GM18505 (cell line): ENCODE measurements at regions not wholly inside any gene's neighbourhood (a gene's known extent, or its start where the extent isn't known, plus 50 kb on each side); places are given as distances from the start of the nearest gene placed in this dataset.
"Not testable (repeated sequence)": the region's sequence is repeated elsewhere in the genome, so short reads cannot be mapped to it uniquely, and the experiment has no call there.

Source experiments
- ATAC-seq: cut with Tn5 transposase; IDR thresholded peaks from one replicate; pipeline ENCODE4 v1.9.1; 2021; ENCODE audit not compliant: unreplicated experiment
- POLR2A ChIP-seq: IDR thresholded peaks from 4 replicates; pipeline ENCODE4 v1.6.1; 2011; ENCODE audit warnings: borderline replicate concordance; ENCODE audit not compliant: insufficient read depth, insufficient read length; ENCODE audit errors: extremely low read depth

- no peak for TF ChIP-seq POLR2A
- no peak for ATAC-seq
Measured at GRCh38 chr4:20019310-20020015, 232.2 kb upstream of the SLIT2 start.

GRCh38 chr4:20017777-20018115, 234.0 kb upstream of the SLIT2 start:
- no peak for ATAC-seq
- TF ChIP-seq POLR2A, result no peak

- ATAC-seq, result no peak
- no peak for TF ChIP-seq POLR2A
Measured at GRCh38 chr4:20017070-20017776, 234.5 kb upstream of the SLIT2 start.

GRCh38 chr4:20015636-20016224, 236.0 kb upstream of the SLIT2 start:
- no peak for TF ChIP-seq POLR2A
- ATAC-seq, result no peak

GRCh38 chr4:20003836-20004558, 247.7 kb upstream of the SLIT2 start:
- not testable (repeated sequence) for ATAC-seq

GRCh38 chr4:19999775-20000414, 251.8 kb upstream of the SLIT2 start:
- TF ChIP-seq POLR2A, result no peak

GRCh38 chr4:19999276-19999675, 252.4 kb upstream of the SLIT2 start:
- no peak for ATAC-seq
- TF ChIP-seq POLR2A, result no peak

More at GRCh38 chr4:19999775-20000414, 251.8 kb upstream of the SLIT2 start:
- ATAC-seq, result no peak

- no peak for ATAC-seq
- TF ChIP-seq POLR2A, result no peak
Measured at GRCh38 chr4:19993242-19993641, 258.5 kb upstream of the SLIT2 start.

GRCh38 chr4:19992471-19993093, 259.1 kb upstream of the SLIT2 start:
- TF ChIP-seq POLR2A, result no peak
- no peak for ATAC-seq

- no peak for TF ChIP-seq POLR2A
- ATAC-seq, result no peak
Measured at GRCh38 chr4:19987746-19988145, 264.0 kb upstream of the SLIT2 start.

- ATAC-seq, result no peak
- no peak for TF ChIP-seq POLR2A
Measured at GRCh38 chr4:19983072-19983471, 268.6 kb upstream of the SLIT2 start.

- TF ChIP-seq POLR2A, result no peak
- ATAC-seq, result no peak
Measured at GRCh38 chr4:19982556-19982955, 269.1 kb upstream of the SLIT2 start.

GRCh38 chr4:19971829-19972228, 279.9 kb upstream of the SLIT2 start:
- ATAC-seq, result no peak
- TF ChIP-seq POLR2A, result no peak
